Epithelial cell of esophagus (primary cell): ENCODE measurements at regions not wholly inside any gene's neighbourhood (a gene's known extent, or its start where the extent isn't known, plus 50 kb on each side); places are given as distances from the start of the nearest gene placed in this dataset.

Source experiments
- DNase-seq: peaks from one replicate; pipeline ENCODE4 v3.0.0; 2010; ENCODE audit warnings: low read depth
- H3K4me3 ChIP-seq: 2 replicates; pipeline ENCODE4 v1.5.1; 2011; ENCODE audit warnings: mild to moderate bottlenecking, low read length, control low read depth
- TF ChIP-seq, protein P1 (sequence below): IDR thresholded peaks from 2 replicates; pipeline ENCODE4 v1.5.1; 2011; ENCODE audit warnings: low read depth, mild to moderate bottlenecking, low read length, control low read depth, inconsistent platforms; ENCODE audit not compliant: insufficient read depth; ENCODE audit errors: missing control alignments

- no peak overlapping the region for H3K4me3 ChIP-seq
- TF ChIP-seq, protein P1, sequence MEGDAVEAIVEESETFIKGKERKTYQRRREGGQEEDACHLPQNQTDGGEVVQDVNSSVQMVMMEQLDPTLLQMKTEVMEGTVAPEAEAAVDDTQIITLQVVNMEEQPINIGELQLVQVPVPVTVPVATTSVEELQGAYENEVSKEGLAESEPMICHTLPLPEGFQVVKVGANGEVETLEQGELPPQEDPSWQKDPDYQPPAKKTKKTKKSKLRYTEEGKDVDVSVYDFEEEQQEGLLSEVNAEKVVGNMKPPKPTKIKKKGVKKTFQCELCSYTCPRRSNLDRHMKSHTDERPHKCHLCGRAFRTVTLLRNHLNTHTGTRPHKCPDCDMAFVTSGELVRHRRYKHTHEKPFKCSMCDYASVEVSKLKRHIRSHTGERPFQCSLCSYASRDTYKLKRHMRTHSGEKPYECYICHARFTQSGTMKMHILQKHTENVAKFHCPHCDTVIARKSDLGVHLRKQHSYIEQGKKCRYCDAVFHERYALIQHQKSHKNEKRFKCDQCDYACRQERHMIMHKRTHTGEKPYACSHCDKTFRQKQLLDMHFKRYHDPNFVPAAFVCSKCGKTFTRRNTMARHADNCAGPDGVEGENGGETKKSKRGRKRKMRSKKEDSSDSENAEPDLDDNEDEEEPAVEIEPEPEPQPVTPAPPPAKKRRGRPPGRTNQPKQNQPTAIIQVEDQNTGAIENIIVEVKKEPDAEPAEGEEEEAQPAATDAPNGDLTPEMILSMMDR, result no peak
- DNase-seq, result no peak
These were observed 177.6 kb upstream of the CDH20 start for GRCh38 chr18:61155586-61155985.

GRCh38 chr18:61157451-61157850 is 175.8 kb upstream of the CDH20 start:
- H3K4me3 ChIP-seq, result no peak overlapping the region
- TF ChIP-seq, protein P1, result no peak
- DNase-seq, result no peak

DNA sequence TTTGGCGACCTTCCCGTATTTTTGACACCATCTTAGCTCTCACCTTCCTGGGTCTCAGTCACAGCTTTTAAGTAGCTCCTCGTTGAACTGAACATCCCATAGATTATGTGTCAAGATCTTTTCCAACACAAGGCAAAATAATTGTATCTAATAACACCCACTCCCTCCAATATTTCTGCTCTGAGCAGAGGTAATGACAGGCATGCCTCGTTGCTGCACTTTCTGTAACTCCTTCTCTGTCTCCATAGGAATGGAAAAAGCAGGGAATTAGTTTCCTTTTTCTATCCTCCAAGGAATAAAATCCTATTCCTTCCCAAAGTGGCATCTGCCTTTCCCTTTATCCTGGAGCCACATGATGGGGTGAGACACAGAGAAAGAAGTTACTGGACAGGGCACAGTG is 174.0 kb upstream of the CDH20 start:
- no peak for DNase-seq
- no peak overlapping the region for H3K4me3 ChIP-seq
- TF ChIP-seq, protein P1, result no peak

DNA sequence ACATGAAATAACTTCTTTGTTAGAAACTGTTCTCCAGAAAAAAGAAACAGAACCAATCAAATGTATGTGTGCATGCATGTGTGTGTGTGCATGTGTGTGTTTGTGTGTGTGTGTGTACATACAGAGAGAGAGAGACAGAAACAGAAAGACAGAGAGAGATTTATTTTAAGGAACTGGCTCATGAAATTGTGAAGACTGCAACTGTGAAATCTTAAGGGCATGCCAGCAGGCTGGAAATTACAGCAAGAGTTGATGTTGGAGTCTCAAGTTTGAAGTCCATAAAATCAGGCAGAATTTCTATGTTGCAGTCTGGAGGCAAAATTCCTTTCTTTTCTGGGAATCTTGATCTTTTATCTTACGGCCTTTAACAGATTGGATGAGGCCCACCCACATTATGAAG is 168.9 kb upstream of the CDH20 start:
- TF ChIP-seq, protein P1, result no peak
- no peak overlapping the region for H3K4me3 ChIP-seq
- DNase-seq, result no peak

DNA sequence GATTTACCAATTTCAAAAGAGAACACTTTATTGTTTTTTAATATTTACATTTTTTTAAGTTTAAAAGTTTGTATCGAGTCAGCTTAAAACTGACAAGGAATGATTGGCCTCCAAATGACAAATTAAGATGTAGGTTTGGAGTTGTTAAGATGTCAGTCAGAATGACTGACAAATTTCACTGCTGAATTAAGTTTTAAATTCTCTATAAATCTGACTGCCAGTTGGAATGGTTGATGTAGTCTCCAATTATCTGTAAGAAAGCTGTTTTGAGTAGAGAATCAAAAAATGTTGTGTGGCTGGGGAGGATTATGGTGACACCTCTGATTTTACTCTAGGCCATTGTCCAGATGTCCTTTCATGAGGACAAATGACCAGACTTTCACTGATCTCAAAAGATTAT is 165.3 kb upstream of the CDH20 start:
- TF ChIP-seq, protein P1, result no peak
- no peak overlapping the region for H3K4me3 ChIP-seq
- no peak for DNase-seq

DNA sequence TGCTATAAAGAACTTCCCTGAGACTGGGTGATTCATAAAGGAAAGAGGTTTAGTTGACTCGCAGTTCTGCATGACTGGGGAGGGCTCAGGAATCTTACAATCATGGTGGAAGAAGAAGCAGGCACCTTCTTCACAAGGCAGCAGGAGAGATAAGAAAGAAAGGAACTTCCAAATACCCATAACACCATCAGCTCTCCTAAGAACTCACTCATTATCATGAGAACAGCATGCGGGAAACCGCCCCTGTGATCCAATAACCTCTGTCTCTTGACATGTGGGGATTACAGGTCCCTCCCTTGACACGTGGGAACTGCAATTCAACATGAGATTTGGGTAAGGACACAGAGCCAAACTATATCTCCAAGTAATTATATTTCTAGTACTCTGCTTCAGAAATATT is 163.8 kb upstream of the CDH20 start:
- peak; percentile 6 for DNase-seq
- no peak overlapping the region for H3K4me3 ChIP-seq
- TF ChIP-seq, protein P1, result no peak

DNA sequence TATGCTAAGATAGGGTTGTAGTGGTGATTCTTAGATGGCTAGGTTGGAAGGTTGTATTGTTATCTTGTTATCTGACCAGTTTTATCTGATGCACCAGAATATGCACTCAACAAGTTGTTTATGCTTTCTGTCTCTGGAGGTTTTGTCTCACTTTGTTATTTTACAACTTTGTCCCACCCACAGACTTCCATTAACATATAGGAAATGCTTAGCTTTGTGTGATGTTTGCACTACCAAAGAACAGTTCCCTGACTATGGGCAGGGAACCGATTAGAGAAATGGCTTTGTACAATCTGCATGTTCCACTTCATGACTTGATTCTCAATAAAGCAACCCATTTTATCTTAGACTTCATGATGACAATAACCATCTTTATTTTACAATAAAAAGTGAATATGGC is 160.6 kb upstream of the CDH20 start:
- DNase-seq, result no peak
- TF ChIP-seq, protein P1, result no peak
- no peak overlapping the region for H3K4me3 ChIP-seq
